ENCODE measurements at regions not wholly inside any gene's neighbourhood (a gene's known extent, or its start where the extent isn't known, plus 50 kb on each side); places are given as distances from the start of the nearest gene placed in this dataset.
"Not testable (repeated sequence)": the region's sequence is repeated elsewhere in the genome, so short reads cannot be mapped to it uniquely, and the experiment has no call there.

GRCh38 chr6:11486959-11487358 is 50.6 kb upstream of the TMEM170B start:
- DNase-seq, result no peak

- no peak for DNase-seq
Measured at GRCh38 chr6:11486486-11486885, 51.1 kb upstream of the TMEM170B start.

GRCh38 chr6:11486051-11486450 is 51.5 kb upstream of the TMEM170B start:
- DNase-seq, result no peak

- no peak for DNase-seq
Measured at GRCh38 chr6:11485271-11485670, 52.3 kb upstream of the TMEM170B start.

- DNase-seq, result no peak
Measured at GRCh38 chr6:11484441-11484840, 53.1 kb upstream of the TMEM170B start.

GRCh38 chr6:11482616-11483015 is 54.9 kb upstream of the TMEM170B start:
- no peak for DNase-seq

GRCh38 chr6:11480541-11480940 is 57.0 kb upstream of the TMEM170B start:
- DNase-seq, result no peak

GRCh38 chr6:11479296-11479695 is 58.3 kb upstream of the TMEM170B start:
- no peak for DNase-seq

GRCh38 chr6:11478586-11478985 is 59.0 kb upstream of the TMEM170B start:
- DNase-seq, result no peak

GRCh38 chr6:11475016-11475415 is 62.5 kb upstream of the TMEM170B start:
- DNase-seq, result no peak

- no peak for DNase-seq
Measured at GRCh38 chr6:11473008-11473740, 64.4 kb upstream of the TMEM170B start.

GRCh38 chr6:11471261-11471660 is 66.3 kb upstream of the TMEM170B start:
- DNase-seq, result no peak

GRCh38 chr6:11469684-11470083 is 67.9 kb upstream of the TMEM170B start:
- no peak for DNase-seq

- not testable (repeated sequence) for DNase-seq
Measured at GRCh38 chr6:11468271-11468670, 69.3 kb upstream of the TMEM170B start.

GRCh38 chr6:11467364-11467763 is 70.2 kb upstream of the TMEM170B start:
- DNase-seq, result no peak

- DNase-seq, result no peak
Measured at GRCh38 chr6:11463398-11463780, 74.2 kb upstream of the TMEM170B start.

GRCh38 chr6:11462742-11463397 is 74.7 kb upstream of the TMEM170B start:
- no peak for DNase-seq

GRCh38 chr6:11460837-11461661 is 76.5 kb upstream of the TMEM170B start:
- DNase-seq, result no peak

GRCh38 chr6:11460001-11460668 is 77.4 kb upstream of the TMEM170B start:
- no peak for DNase-seq

- DNase-seq, result no peak
Measured at GRCh38 chr6:11459079-11459610, 78.4 kb upstream of the TMEM170B start.

GRCh38 chr6:11458509-11458908 is 79.0 kb upstream of the TMEM170B start:
- no peak for DNase-seq

GRCh38 chr6:11457422-11457821 is 80.1 kb upstream of the TMEM170B start:
- DNase-seq, result not testable (repeated sequence)

- DNase-seq, result not testable (repeated sequence)
Measured at GRCh38 chr6:11452106-11452505, 85.4 kb upstream of the TMEM170B start.

Data from DMS153 (cell line).